ENCODE measurements at regions not wholly inside any gene's neighbourhood (a gene's known extent, or its start where the extent isn't known, plus 50 kb on each side); places are given as distances from the start of the nearest gene placed in this dataset.

GRCh38 chr9:111180811-111181210 is 142.5 kb upstream of the LPAR1 start:
- TF ChIP-seq CTCF (IDR thresholded peaks at IDR 0.05; ENCODE audit: extremely low read depth, insufficient read depth, missing control alignments) = no peak
- in situ Hi-C loops (cut with MboI; ENCODE audit: low pct_unique_long_range_greater_than_20kb, low sequenced_read_pairs, unreplicated experiment) = no loop called here
- DNase-seq (ENCODE audit: low spot score) = no peak

- TF ChIP-seq CTCF (IDR thresholded peaks at IDR 0.05; ENCODE audit: extremely low read depth, insufficient read depth, missing control alignments) = no peak
- no peak for DNase-seq (ENCODE audit: low spot score)
- in situ Hi-C loops (cut with MboI; ENCODE audit: low pct_unique_long_range_greater_than_20kb, low sequenced_read_pairs, unreplicated experiment) = no loop called here
These were observed 141.3 kb upstream of the LPAR1 start for GRCh38 chr9:111179577-111179976.

GRCh38 chr9:111178331-111179055 is 140.2 kb upstream of the LPAR1 start:
- no peak for DNase-seq (ENCODE audit: low spot score)
- in situ Hi-C loops (cut with MboI; ENCODE audit: low pct_unique_long_range_greater_than_20kb, low sequenced_read_pairs, unreplicated experiment) = no loop called here
- TF ChIP-seq CTCF (IDR thresholded peaks at IDR 0.05; ENCODE audit: extremely low read depth, insufficient read depth, missing control alignments) = no peak

GRCh38 chr9:111176511-111176910 is 138.2 kb upstream of the LPAR1 start:
- DNase-seq (ENCODE audit: low spot score) = no peak
- no peak for TF ChIP-seq CTCF (IDR thresholded peaks at IDR 0.05; ENCODE audit: extremely low read depth, insufficient read depth, missing control alignments)
- in situ Hi-C loops (cut with MboI; ENCODE audit: low pct_unique_long_range_greater_than_20kb, low sequenced_read_pairs, unreplicated experiment) = no loop called here

- no peak for DNase-seq (ENCODE audit: low spot score)
- in situ Hi-C loops (cut with MboI; ENCODE audit: low pct_unique_long_range_greater_than_20kb, low sequenced_read_pairs, unreplicated experiment) = no loop called here
- no peak for TF ChIP-seq CTCF (IDR thresholded peaks at IDR 0.05; ENCODE audit: extremely low read depth, insufficient read depth, missing control alignments)
These were observed 137.1 kb upstream of the LPAR1 start for GRCh38 chr9:111175350-111175749.

GRCh38 chr9:111167341-111167740 is 129.1 kb upstream of the LPAR1 start:
- no peak for TF ChIP-seq CTCF (IDR thresholded peaks at IDR 0.05; ENCODE audit: extremely low read depth, insufficient read depth, missing control alignments)
- in situ Hi-C loops (cut with MboI; ENCODE audit: low pct_unique_long_range_greater_than_20kb, low sequenced_read_pairs, unreplicated experiment) = no loop called here
- no peak for DNase-seq (ENCODE audit: low spot score)

All from GM13977 (cell line).